ENCODE measurements at regions not wholly inside any gene's neighbourhood (a gene's known extent, or its start where the extent isn't known, plus 50 kb on each side); places are given as distances from the start of the nearest gene placed in this dataset.

GRCh38 chr2:234715671-234716250 is 218.9 kb upstream of the ARL4C start:
- Histone ChIP-seq H3K36me3 (ENCODE audit: control insufficient read depth in 2 of 4, insufficient read depth in 4 of 4, low read length in 3 of 4) (no peaks in the 10 kb centered on the region), H3K27me3 (replicated peaks in 1 of 4; ENCODE audit: control insufficient read depth in 3 of 4, extremely low read depth in 1 of 4, insufficient read depth in 3 of 4, low read length in 3 of 4) (peaks cover 0 to 12% (median 5%) of the 10 kb centered on the region in 4 experiments; a peak in 3 of 7 replicates), H3K4ac (replicated peaks; ENCODE audit: insufficient read length, low read depth, low read length) (no peak overlapping the region), H3K18ac (ENCODE audit: extremely low read depth, low read length) (no peak overlapping the region), H3K4me3 (ENCODE audit: extremely low read depth in 1 of 4, insufficient read depth in 2 of 4, low read depth in 3 of 4, low read length in 4 of 4) (no peak overlapping the region), H3K79me1 (ENCODE audit: low read depth, low read length) (no peaks in the 10 kb centered on the region), H3K27ac (ENCODE audit: low read depth, low read length) (no peak overlapping the region), H4K5ac (ENCODE audit: insufficient read length, low read depth, low read length) (no peak overlapping the region), H4K8ac (ENCODE audit: extremely low read depth, insufficient read depth, low read length) (no peak overlapping the region), H2BK15ac (ENCODE audit: low read length) (no peak overlapping the region), H2BK120ac (replicated peaks; ENCODE audit: low read depth, low read length) (no peak overlapping the region), H3K23me2 (ENCODE audit: low read depth, low read length) (no peaks in the 10 kb centered on the region), H2BK12ac (ENCODE audit: low read depth, low read length) (no peak overlapping the region), H3K9me3 (ENCODE audit: insufficient read depth in 2 of 2, low read depth in 1 of 2, low read length in 1 of 2) (no peaks in the 10 kb centered on the region), H2BK5ac (ENCODE audit: low read depth, low read length) (no peak overlapping the region), H3K23ac (ENCODE audit: insufficient read length) (no peak overlapping the region), H4K20me1 (replicated peaks in 1 of 2; ENCODE audit: control insufficient read depth in 1 of 2, insufficient read depth in 2 of 2, low read length in 2 of 2) (no peaks in the 10 kb centered on the region), H2AK5ac (ENCODE audit: low read depth, low read length) (no peak overlapping the region), H2BK20ac (ENCODE audit: low read length) (no peak overlapping the region), H3K56ac (replicated peaks; ENCODE audit: insufficient read length, low read depth, low read length) (no peak overlapping the region), H2AFZ (ENCODE audit: low read length) (no peak overlapping the region), H3K9ac (replicated peaks in 1 of 4; ENCODE audit: extremely low read depth in 1 of 4, low read depth in 3 of 4, low read length in 3 of 4) (no peak overlapping the region), H3K79me2 (ENCODE audit: control insufficient read depth in 1 of 2, insufficient read depth in 2 of 2, low read length in 2 of 2) (no peaks in the 10 kb centered on the region), H3K4me1 (replicated peaks in 1 of 4; ENCODE audit: control insufficient read depth in 3 of 4, insufficient read depth in 4 of 4, low read length in 3 of 4) (peaks cover 0 to 3% (median 2%) of the 10 kb centered on the region in 4 experiments; a peak in 5 of 7 replicates), H3K14ac (ENCODE audit: insufficient read length) (no peak overlapping the region), H4K91ac (replicated peaks; ENCODE audit: insufficient read length, low read length) (no peak overlapping the region), H3K4me2 (ENCODE audit: insufficient read depth in 1 of 2, low read depth in 2 of 2, low read length in 2 of 2) (no peak overlapping the region)
- peak in 1 of 2 experiments; percentile 36 for DNase-seq (ENCODE audit: low read depth in 1 of 2, low spot score in 2 of 2)
- ChIA-PET POLR2A (ENCODE audit: partially characterized antibody) (no interaction called here), CTCF (ENCODE audit: partially characterized antibody) (interaction anchor here (1.0 to 1.1 kb wide), 3 partner anchors 14 to 171 kb away, joined by 3 to 4 read pairs (median 3); no protein-coding TSS in a partner anchor)
- TF ChIP-seq RFX5 (IDR thresholded peaks at IDR 0.05; ENCODE audit: borderline replicate concordance, low read depth, low read length) = no peak
- FAIRE-seq = no peak
- WGBS, 2 experiments (ENCODE audit: extremely low coverage in 1 of 2, insufficient coverage in 1 of 2, insufficient read length in 1 of 2, insufficient replicate concordance in 2 of 2, low coverage in 1 of 2, low lambda C conversion rate in 2 of 2, missing lambda C conversion rate in 1 of 2) = 89% methylated on average over 13 of the region's 13 CpGs; no CpG with 5 or more reads in 1 of the 2 experiments
